ENCODE measurements at regions not wholly inside any gene's neighbourhood (a gene's known extent, or its start where the extent isn't known, plus 50 kb on each side); places are given as distances from the start of the nearest gene placed in this dataset.
A peak's percentile ranks its signal among the peaks of the same experiment; 100 is the strongest.

DNA sequence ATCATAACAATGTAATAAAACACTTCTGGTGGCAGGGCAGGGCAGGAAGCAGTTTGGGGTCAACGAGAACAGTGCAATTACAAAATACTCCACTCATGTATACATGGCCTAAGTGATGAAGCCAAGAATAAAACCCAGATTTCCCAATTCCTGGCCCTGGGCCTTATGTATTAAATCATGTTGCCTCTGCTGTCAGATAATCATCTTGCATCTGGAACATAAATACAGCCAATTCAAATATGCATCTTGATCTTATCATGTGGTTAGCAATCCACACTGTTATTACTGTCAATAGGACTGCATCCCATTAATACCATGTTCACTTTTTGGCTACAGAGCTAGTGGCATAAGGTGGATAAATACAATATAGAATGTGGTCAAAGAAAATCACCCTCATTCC, 186.5 kb upstream of the SLC25A13 start:
- H3K9ac ChIP-seq (ENCODE audit: low read depth in 1 of 2, low read length in 2 of 2), result no peak overlapping the region
- H3K4me1 ChIP-seq (ENCODE audit: control insufficient read depth in 4 of 4, insufficient read depth in 4 of 4, low read length in 3 of 4), result peaks cover 0 to 10% (median 6%) of the 10 kb centered on the region in 4 donors
- H3K9me3 ChIP-seq (ENCODE audit: control insufficient read depth in 4 of 4, low read length in 3 of 4), result no peaks in the 10 kb centered on the region
- no peaks in the 10 kb centered on the region for H3K36me3 ChIP-seq (ENCODE audit: control insufficient read depth in 4 of 4, insufficient read depth in 3 of 4, low read depth in 1 of 4, low read length in 3 of 4)
- H3K4me3 ChIP-seq (ENCODE audit: low read depth in 1 of 3, low read length in 3 of 3), result no peak overlapping the region
- no peak overlapping the region for H3K27ac ChIP-seq (ENCODE audit: low read depth in 1 of 2, low read length in 2 of 2)
- no peaks in the 10 kb centered on the region for H3K27me3 ChIP-seq (ENCODE audit: control insufficient read depth in 4 of 4, insufficient read depth in 4 of 4, low read length in 3 of 4)
- DNase-seq (ENCODE audit: low spot score), result no peak
- 14% methylated on average over 1 of the region's 1 CpG for WGBS
- peak; percentile 36 for TF ChIP-seq SP1 (IDR thresholded peaks at IDR 0.05)
- TF ChIP-seq HNF4G (IDR thresholded peaks at IDR 0.05), result peak; percentile 27
- peak; percentile 47 for TF ChIP-seq YY1 (IDR thresholded peaks at IDR 0.05)
- TF ChIP-seq, protein P1, sequence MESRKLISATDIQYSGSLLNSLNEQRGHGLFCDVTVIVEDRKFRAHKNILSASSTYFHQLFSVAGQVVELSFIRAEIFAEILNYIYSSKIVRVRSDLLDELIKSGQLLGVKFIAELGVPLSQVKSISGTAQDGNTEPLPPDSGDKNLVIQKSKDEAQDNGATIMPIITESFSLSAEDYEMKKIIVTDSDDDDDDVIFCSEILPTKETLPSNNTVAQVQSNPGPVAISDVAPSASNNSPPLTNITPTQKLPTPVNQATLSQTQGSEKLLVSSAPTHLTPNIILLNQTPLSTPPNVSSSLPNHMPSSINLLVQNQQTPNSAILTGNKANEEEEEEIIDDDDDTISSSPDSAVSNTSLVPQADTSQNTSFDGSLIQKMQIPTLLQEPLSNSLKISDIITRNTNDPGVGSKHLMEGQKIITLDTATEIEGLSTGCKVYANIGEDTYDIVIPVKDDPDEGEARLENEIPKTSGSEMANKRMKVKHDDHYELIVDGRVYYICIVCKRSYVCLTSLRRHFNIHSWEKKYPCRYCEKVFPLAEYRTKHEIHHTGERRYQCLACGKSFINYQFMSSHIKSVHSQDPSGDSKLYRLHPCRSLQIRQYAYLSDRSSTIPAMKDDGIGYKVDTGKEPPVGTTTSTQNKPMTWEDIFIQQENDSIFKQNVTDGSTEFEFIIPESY (IDR thresholded peaks at IDR 0.05), result peak; percentile 78
- TF ChIP-seq CTCF (IDR thresholded peaks at IDR 0.05; ENCODE audit: low read depth, low read length, missing input control), result no peak
- peak; percentile 45 for TF ChIP-seq MAX (IDR thresholded peaks at IDR 0.05)
- peak; percentile 76 for TF ChIP-seq FOXA1 (IDR thresholded peaks at IDR 0.05)
- no peak for TF ChIP-seq NR2F2 (IDR thresholded peaks at IDR 0.05)
- peak in 1 of 2 donors; percentile 65 for TF ChIP-seq GABPA (IDR thresholded peaks at IDR 0.05 in 1 of 2, conservative IDR thresholded peaks at IDR 0.05 in 1 of 2)
- no peak for TF ChIP-seq REST (IDR thresholded peaks at IDR 0.05)
- TF ChIP-seq, protein P2, sequence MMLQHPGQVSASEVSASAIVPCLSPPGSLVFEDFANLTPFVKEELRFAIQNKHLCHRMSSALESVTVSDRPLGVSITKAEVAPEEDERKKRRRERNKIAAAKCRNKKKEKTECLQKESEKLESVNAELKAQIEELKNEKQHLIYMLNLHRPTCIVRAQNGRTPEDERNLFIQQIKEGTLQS (IDR thresholded peaks at IDR 0.05), result no peak
- TF ChIP-seq TAF1 (conservative IDR thresholded peaks at IDR 0.05), result no peak
- peak in 1 of 2 donors; percentile 47 for TF ChIP-seq JUND (IDR thresholded peaks at IDR 0.05)
- peak in 1 of 2 donors; percentile 29 for TF ChIP-seq EGR1 (IDR thresholded peaks at IDR 0.05; ENCODE audit: low read depth in 2 of 2)
- TF ChIP-seq RAD21 (IDR thresholded peaks at IDR 0.05), result peak; percentile 57 to 70
- peak; percentile 63 to 78 for TF ChIP-seq HNF4A (conservative IDR thresholded peaks at IDR 0.05)
- peak; percentile 77 to 87 for TF ChIP-seq RXRA (IDR thresholded peaks at IDR 0.05)
- TF ChIP-seq FOXA2 (IDR thresholded peaks at IDR 0.05), result peak; percentile 78

Data from liver (tissue), 8 donors.